ENCODE measurements at regions not wholly inside any gene's neighbourhood (a gene's known extent, or its start where the extent isn't known, plus 50 kb on each side); places are given as distances from the start of the nearest gene placed in this dataset.

DNA sequence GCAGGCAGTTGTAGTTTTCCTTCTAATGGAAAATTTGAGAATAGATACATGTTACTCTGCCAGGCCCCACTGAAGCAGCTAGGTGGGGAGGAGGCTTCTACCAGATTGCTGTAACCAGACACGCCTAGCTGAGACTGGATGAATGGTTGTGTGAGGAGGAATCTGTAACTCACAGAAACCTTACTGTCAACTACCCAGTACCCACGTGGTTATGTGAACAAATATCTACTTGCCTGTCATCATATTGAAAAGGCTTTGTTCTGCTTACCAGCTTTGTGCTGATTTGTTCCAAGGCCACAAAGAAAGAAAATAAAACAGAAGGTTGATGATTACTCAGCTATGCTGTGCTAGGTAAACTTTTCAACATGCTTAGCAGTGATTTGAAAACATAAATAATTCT, 167.2 kb downstream of the CAPZA3 start:
- TF ChIP-seq, protein P1, sequence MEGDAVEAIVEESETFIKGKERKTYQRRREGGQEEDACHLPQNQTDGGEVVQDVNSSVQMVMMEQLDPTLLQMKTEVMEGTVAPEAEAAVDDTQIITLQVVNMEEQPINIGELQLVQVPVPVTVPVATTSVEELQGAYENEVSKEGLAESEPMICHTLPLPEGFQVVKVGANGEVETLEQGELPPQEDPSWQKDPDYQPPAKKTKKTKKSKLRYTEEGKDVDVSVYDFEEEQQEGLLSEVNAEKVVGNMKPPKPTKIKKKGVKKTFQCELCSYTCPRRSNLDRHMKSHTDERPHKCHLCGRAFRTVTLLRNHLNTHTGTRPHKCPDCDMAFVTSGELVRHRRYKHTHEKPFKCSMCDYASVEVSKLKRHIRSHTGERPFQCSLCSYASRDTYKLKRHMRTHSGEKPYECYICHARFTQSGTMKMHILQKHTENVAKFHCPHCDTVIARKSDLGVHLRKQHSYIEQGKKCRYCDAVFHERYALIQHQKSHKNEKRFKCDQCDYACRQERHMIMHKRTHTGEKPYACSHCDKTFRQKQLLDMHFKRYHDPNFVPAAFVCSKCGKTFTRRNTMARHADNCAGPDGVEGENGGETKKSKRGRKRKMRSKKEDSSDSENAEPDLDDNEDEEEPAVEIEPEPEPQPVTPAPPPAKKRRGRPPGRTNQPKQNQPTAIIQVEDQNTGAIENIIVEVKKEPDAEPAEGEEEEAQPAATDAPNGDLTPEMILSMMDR (IDR thresholded peaks at IDR 0.05; ENCODE audit: poor library complexity), result no peak
- no peak for TF ChIP-seq EZH2 (IDR thresholded peaks at IDR 0.05; ENCODE audit: borderline replicate concordance)

Measured in hepatocyte (in vitro differentiated cells).